ENCODE measurements at regions not wholly inside any gene's neighbourhood (a gene's known extent, or its start where the extent isn't known, plus 50 kb on each side); places are given as distances from the start of the nearest gene placed in this dataset.
"Not testable (repeated sequence)": the region's sequence is repeated elsewhere in the genome, so short reads cannot be mapped to it uniquely, and the experiment has no call there.

DNA sequence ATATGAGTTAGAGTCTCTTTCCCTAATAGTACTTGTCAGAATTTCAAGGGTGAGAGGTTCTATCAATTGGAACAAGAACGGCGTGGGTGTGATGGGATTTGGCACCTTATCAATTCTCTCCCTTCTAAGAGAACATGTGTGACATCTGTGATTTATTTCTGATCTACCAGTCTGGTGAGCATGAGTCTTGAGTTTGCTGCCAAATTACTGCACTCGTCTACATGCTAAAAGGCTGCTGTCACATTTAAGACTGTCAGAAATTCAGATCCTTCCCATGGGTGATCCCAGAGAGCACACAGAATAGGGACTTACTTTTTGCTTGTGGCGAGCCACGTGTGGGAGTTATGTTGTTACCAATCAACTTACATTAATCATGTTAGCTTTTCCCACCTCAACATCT lies 370.2 kb upstream of the SASH1 start:
- no peak for DNase-seq (ENCODE audit: low read depth)

DNA sequence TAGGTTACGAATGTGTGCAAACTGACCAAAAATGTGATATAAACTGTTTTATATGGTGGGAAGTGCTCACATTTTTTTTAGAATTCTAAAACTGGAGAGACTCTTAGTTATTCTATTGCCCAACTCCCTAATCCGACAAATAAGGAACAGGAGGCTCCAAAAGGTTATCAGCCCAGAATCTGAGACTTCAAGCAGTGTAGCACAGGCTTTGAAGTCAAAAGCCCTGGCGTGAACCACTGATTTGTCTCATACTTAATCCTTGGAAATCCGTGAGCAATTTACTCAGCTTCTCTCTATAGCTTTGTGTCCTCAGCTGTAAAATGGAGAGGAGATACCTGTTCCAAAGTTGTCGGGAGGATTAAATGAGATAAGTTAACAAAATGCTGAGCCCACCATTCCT lies 368.8 kb upstream of the SASH1 start:
- DNase-seq (ENCODE audit: low read depth) = peak; percentile 28

DNA sequence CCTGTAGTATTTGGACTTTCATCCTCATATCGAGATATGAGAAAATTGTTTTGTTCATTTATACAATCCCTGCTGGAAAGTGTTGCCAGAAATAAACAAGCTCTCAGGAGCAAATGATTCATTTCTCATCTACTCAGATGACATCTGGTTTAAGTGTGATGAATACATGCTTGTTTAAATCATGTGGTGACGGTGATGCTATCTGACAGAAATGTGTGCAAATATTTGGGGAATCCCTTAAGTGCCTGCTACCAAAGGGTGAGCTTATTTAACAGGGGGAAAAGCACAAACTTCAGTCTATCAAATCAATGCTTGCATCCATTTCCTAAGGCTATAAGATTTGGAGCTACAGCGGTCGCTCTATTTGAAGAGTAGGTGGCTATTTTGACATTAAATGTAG lies 368.3 kb upstream of the SASH1 start:
- peak; percentile 95 for DNase-seq (ENCODE audit: low read depth)

DNA sequence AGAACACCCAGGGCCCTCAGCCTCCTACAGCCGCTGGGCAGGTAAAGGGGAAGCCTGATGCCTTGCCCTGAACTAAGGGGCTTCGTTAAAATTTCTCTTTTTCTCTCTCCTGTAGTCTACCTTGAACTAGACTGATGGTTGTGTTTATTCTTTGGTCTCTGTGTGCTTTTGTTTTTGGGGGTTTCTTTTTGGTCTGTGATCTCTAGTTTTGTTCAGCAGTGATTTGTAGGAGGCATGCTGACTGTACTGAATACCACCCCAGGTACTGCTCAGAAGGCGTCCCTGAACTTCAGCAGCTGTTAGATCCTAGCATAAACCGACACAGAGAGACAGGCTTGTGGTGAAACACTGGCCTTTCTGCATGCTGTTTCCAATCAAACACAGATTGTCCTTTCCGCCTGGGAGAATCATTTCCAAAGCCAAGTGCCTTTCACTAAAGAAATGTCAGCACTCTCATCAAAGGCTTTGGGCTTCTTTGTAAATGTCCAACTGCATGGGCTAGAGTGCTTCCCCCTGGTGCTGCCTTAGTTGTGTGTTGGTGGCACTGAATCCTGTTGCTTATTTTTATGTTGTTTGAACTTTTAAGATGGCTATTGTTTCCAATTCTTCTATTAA lies 364.7 kb upstream of the SASH1 start:
- no peak for DNase-seq (ENCODE audit: low read depth)

DNA sequence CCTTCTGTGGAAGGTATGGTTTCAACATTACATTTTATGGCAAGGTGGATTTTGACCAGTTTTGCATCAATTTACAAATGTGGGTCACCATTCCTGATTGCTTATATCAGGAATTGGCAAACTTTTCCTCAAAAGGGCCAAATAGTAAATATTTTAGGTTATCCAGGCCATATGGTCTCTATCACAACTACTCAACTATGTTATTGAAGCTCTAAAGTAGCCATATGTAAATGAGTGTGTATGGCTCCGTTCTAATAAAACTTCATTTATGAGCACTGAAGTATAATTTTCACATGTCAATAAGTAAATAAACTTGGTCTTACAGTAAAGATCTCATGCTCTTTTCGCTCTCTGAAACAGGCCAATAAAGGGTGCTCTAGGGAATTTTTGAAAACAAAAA lies 362.7 kb upstream of the SASH1 start:
- DNase-seq (ENCODE audit: low read depth) = no peak

DNA sequence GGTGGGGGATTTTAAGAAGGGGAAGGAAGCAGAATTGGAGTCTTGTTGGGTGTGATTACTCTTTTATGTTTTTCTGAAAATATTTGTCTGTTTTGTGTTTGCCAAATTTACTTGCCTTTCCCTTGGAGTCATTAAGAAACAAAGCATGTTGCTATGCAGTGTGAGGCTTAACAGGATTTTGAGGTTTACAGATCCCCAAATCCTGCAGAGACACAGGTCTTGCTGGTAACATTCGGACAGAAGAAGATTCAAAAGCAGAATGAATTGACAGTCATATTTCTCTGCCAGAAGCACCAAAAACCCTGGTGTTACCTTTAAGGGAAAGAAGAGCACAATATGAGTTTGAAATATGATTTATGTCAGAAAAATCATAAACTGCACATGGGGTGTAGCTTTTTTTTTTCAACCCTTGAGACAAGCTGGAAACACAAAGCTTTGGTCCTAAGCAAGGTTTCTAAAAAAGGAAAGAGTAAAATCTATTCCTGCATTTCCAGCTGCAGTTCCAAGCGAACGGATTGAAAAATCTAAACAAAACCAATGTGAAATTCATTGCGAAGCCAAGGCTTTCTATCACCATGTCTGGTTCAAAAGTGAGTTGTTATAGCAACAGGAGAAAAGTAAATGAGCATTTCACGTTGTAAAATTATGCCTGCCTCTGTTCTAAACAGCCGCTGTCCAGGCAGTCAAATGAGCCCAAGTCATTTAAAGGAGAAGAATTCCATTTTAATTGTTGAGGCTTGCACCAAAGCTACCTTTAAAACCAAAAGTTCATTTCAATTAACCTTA lies 358.9 kb upstream of the SASH1 start:
- DNase-seq (ENCODE audit: low read depth) = no peak

DNA sequence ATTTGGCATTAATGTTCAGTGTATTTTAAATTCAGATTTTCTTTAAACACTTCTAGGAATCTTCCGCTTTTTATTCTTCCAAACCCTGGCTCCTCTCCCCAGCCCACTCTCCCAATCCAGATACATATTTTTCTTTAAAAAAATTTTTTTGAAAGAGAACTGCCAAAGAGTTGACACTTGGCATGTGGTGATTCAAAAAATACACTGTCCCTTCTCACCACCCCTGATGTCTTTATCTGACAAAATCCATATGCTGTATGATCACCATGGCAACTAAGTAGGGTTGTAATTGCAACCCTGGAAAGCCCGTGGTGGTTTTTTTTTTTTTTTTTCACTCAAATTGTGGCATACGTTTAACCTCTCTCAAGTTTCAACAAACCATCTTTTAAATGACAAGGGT lies 355.8 kb upstream of the SASH1 start:
- no peak for DNase-seq (ENCODE audit: low read depth)

DNA sequence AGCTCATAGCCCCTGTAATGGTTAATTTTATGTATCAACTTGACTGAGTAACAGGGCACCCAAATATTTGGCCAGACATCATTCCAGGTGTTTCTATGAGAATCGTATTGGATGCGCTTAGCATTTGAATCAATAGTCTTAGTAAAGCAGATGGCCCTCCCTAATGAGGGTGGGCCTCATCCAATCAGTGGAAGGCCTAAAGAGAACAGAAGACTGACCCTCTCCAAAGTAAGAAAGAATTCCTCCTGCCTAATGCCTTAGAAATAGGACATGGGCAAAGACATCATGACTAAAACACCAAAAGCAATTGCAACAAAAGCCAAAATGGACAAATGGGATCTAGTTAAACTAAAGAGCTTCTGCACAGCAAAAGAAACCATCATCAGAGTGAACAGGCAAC lies 352.5 kb upstream of the SASH1 start:
- no peak for DNase-seq (ENCODE audit: low read depth)

DNA sequence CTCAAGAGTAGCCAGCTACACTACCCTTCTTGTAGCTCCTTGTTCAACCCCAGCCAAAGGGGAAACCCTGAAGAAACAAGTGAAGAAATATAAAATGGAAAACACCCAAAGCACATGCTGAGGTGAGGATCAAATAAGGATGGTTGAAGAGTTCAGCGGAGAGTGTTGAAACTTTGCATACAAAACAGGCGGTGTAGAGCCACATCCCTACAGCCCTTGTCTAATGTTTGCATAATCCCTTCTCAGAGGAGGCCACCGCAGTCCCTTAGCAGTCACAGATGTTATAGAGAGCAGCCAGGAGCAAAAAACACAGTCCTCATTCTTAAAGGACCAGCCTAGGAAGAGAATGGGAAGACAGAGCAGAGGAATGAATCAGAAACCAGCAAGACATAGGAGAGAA lies 350.7 kb upstream of the SASH1 start:
- no peak for DNase-seq (ENCODE audit: low read depth)

DNA sequence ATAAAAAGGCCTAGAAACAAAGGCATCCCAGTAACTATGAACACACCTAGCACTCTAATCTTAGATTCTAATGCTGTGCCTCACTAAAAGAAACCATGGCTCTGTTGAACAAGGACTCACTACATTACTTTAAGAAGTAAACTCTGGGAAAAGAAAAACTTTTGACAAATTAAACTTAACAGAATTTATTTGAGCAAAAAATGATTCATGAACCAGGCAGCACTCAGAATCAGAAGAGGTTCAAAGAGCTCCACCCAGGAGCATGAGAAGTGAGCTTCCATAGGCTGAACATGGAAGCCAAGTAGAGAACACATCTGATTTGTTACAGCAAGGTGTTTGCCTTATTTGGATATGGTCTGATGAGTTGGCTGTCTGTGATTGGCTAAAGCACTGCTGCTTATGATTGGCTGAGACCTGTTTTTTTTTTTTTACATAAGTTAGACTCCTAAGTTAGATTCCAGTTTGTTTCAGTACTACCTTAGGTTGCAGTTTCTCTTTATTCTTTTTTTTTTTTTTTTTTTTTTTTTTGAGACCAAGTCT lies 343.6 kb upstream of the SASH1 start:
- no peak for DNase-seq (ENCODE audit: low read depth)

DNA sequence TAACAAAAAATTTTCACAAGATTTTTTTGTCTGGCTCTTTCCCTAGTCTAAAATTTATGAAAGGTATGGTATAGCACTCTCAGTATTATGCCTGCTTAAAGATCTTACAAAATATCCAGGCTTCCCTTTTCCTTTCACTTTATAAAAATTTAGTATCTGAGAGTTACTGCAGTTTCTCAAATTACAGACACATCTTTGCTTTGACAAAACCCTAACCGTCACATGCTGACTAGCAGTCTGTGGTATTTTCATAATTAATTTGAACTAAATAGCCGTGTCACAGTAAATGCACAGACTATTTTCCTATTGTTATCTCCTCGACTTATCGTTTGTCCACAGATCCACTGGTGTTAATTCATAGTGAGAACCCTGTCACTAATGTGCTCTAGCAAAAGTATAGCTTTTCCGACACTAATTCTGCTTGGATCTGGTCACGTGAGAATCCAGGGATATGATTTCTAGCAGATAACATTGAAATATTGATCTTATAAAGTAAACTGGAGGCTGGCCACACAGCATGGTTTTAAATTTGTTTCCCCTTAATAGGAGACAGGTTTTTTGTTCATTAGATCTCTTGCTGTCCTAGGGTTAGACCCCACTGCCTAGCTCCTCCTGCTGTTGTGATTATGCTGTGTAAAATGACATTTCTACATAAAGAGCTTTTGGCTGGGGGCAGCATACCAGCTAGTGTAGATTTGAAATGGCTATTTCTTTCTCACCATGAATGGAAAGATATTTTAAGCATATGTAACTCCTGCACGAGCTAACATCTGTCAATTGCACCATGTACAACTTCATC lies 340.6 kb upstream of the SASH1 start:
- DNase-seq (ENCODE audit: low read depth) = no peak

DNA sequence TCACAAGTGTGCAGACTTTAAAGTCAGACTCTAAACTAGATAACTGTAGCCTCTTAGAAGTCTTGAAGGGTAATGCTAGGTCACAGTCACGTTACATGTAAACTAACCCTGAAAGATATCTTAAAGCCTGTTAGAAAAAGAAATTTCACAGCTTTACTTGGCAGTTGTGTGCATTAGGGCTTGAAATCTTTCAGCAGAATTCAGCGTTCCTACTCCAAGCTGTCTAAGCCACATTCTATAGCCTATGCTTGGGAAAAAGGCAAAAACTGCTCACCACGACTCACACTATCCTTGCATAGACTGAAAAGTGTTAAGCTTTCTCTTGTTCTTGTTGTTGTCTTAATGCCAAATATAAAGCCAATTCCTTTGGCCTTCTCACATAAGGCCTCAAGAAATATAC lies 338.0 kb upstream of the SASH1 start:
- no peak for DNase-seq (ENCODE audit: low read depth)

DNA sequence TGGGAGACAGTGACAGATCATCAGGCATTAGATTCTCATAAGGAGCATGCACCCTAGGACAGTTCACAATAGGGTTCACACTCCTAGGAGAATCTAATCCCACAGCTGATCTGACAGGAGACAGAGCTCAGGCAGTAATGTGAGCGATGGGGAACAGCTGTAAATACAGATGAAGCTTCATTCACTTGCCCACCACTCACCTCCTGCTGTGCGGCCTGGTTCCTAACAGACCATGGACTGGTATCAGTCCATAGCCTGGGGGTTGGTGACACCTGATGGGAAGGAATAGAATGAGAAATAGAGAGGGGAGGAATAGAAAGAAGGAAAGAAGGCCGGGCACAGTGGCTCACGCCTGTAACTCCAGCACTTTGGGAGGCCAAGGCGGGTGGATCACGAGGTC lies 336.8 kb upstream of the SASH1 start:
- DNase-seq (ENCODE audit: low read depth) = no peak

DNA sequence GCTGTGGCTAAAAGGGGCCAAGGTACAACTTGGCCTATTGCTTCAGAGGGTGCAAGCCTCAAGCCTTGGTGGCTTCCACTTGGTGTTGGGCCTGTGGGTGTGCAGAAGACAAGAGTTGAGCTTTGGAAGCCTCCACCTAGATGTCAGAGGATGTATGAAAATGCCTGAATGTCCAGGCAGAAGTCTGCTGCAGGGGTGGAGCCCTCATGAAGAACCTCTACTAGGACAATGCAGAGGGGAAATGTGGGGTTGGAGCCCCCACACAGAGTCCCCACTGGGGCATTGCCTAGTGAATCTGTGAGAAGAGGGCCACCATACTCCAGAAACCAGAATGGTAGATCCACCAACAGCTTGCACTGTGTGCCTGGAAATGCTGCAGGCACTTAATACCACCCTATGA lies 332.1 kb upstream of the SASH1 start:
- not testable (repeated sequence) for DNase-seq (ENCODE audit: low read depth)

DNA sequence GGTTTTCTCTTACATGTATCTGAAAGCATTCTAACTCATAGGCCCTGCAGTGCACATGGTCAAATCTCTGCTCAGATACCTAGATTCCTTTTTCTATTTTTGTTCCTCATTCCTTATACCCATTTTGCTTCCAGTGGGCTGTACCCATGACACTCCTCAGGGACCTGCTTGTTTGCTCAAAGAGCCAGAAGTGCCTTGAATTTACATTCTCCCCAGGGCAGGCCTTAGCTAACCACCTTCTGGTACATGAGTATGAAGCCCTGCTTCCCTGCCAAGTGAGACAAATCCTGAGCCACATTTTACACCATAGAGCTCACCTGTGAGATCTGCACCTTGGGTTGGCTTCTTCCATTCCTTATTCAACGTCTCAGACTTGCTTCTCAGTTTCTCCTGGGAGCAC lies 326.6 kb upstream of the SASH1 start:
- no peak for DNase-seq (ENCODE audit: low read depth)

DNA sequence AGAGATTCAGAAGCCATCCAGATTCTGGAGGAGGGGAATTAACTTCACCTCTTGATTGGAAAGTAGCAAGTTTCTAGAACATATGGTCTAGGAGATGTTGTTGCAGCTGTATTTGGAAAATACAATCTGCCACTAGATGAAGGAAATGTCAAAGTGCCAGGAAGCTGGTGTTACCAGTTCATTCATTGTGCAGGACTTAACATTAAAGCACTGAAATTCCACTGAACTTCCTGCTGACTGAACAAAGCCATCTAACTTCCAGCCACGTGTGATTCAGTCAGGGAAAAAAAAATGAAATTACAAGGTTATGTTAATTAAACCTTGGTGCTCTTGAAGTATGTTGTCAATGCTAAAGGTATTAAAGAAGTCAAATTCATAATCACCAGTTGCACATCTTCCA lies 321.5 kb upstream of the SASH1 start:
- DNase-seq (ENCODE audit: low read depth) = no peak

DNA sequence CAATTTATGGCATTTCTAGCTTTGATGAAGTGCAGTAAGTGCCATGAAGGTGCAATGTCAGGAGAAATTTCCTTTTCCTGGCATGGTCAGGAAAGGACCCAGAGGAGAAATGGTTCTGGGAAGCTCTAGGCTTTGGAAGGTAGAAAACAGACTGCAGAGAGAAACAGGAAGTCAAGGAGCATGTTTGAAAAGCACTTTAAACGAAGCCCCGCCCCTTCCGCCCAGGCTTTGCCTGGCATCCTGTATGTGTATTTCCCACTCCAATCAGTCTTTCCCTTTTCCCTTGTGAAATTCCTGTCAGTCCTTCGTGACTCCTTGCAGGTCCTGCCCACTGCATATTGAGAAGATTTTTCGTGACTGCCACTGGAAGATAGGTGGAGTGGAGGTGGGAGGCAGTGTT lies 320.9 kb upstream of the SASH1 start:
- no peak for DNase-seq (ENCODE audit: low read depth)

DNA sequence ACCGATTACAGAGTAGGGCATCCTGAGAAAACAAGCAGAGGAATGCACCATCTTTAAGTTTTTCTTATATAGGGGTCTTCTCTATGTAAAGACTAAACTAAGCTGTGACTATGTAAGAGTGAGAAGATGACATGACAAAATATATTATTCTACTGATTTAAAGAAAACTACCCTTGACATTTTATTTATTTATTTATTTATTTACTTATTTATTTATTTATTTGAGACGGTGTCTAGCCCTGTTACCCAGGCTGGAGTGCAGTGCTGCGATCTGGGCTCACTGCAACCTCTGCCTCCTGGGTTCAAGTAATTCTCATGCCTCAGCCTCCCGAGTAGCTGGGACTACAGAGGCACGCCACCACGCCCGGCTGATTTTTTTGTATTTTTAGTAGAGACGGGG lies 320.4 kb upstream of the SASH1 start:
- not testable (repeated sequence) for DNase-seq (ENCODE audit: low read depth)

DNA sequence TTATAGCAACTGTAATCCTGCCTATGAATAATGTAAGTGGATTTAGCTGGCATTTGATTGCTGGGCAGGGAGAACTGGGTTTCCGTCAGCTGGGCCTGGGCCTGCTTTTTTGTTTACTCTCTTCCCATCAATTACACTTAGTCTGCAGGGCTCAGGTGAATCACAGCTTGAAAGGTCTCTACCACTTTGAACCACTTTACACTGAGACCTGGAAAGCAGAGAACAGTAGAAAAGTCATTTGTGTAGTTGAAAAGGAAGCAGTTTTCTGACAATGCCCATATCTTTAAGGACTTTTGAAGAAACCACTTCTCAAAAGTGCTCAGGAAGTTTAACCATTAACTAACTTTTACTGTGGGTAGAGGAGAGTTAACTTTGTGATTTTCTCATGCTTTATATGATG lies 315.4 kb upstream of the SASH1 start:
- DNase-seq (ENCODE audit: low read depth) = no peak

DNA sequence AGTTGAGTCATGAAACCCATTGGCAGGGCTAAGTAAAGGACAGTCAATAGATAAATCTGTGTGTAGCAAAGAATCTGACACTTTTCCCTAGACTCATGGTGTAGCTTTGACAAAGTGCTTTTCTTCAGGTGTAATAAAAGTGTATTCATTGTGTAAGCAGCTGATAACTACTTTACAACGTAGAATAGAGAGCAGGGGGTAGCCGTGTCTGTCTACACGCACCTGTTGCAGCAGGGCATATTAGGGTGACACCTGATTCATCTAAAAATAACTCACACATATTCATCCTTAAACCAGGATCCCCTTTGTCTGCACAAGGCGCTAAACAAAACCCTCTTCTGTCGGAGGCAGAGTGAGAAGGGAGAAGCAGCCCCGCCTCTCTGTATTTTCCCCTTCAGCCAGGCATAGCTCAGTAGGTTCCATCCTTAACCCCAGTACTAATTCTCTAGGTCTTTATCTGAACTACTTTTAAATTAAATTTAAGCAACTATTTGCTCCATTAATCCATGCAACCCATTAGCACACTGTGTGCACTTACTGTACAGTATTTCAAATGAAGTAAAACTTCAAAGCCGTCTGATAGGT lies 306.7 kb upstream of the SASH1 start:
- no peak for DNase-seq (ENCODE audit: low read depth)

DNA sequence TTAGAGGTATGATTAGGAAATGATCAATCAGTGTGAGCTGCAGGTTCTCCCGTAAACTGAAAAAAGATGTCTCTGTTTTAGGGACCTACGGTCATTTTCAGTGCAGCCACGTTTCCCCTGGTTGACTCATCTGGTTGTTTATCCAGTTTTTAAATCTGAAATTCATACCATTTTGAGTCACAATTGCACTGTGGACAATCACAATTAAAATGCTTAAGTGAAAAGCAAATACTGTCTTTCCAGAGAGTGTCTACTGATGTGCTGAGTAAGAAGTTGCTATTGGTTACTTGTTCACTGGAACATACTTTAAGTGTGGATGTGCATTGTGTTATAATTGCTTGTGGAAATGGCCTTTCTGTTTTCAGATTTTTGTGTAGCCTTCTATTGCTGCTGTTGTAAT lies 305.1 kb upstream of the SASH1 start:
- peak; percentile 44 for DNase-seq (ENCODE audit: low read depth)

DNA sequence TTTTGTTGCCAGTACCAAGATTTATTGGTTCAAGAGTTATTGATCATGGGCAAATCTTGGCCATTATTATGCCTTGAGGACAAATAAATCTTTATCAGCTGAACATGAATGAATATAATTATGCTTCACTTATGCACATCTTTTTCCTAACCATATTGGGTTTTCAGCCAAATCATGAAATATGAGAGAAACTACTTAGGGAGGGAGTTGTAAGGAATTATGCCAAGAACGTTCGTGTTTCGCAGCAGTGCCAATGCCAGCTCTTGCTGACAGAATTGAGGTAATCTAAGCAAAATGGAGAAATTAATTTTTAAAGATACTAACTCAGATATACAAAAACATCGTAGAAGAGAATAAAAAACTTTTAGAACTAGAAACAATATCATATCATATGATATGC lies 301.1 kb upstream of the SASH1 start:
- no peak for DNase-seq (ENCODE audit: low read depth)

DNA sequence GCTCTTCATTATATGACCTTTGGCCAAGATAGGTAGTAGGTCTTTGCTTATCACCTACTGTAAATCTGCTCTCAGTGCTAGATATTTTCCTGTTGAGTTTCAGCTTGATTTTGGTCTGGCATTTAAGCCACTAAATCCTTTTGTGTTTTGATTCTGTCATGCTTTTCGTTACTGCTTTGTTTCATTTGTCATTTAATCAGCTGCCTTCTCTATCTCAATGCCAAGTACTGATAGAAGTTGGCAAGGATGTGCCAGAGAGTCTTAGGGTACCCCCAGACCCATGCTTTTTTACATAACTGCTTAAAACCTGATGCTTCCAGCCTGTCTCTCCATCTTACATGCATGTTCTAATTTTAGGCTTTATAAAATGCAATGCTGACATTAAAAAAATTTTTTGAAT lies 300.1 kb upstream of the SASH1 start:
- DNase-seq (ENCODE audit: low read depth) = no peak
